NCI-H2107 treated with DMSO at 0.1 percent for 48 hours (cell line): ENCODE measurements at regions not wholly inside any gene's neighbourhood (a gene's known extent, or its start where the extent isn't known, plus 50 kb on each side); places are given as distances from the start of the nearest gene placed in this dataset.

Experiments used
- DNase-seq: peaks from one replicate; lab custom pipeline; 2025; ENCODE audit not compliant: unreplicated experiment; lab: John Stamatoyannopoulos, UW

DNA sequence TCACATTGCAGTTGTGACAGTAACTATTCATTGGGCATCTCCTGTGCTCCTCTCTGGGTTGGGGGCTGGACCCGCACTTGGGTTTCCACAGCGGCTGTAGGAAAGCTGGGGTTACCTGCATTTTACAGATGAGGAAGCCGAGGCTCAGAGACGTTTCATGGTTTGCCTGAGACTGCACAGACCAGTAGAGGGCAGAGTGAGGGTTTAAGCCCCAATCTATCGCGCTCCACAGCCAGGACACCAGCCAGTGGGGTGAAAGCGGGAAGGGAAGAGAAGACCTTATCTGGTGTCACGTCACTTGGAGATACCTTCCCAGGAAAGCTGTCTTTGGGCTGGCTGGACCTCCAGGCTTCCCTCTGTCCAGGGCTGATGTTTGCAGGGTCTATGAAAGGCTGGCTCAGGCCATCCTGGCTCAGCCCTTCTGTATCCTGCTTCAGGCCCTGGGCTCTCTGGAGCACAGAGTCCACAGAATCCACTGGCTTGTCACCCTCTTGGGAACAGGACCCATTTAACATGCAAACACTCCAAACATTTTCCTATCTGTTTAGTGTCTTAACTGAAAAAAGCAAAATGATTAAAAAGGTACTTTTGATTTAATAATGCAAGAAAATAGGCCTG is 167.7 kb downstream of the EMX2 start:
- no peak for DNase-seq

DNA sequence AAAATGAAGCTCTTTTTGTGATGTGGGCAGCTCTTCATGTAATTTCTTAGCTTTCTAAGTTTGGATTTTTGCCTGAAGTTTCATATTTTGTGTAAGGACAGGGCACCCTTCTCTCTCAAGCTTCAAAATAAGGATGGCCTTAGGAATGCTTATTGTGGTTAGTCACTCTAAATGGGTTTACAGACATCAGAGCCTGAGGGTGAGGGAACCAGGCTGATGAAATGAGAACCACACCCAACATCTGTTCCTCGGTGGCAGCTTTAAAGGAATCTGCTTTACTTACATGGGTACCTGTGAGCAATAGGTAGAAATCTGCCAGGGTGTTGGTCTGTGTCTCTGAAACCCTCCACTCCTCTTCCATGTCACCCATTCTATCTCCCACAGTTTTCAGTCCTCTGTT is 174.3 kb downstream of the EMX2 start:
- no peak for DNase-seq

DNA sequence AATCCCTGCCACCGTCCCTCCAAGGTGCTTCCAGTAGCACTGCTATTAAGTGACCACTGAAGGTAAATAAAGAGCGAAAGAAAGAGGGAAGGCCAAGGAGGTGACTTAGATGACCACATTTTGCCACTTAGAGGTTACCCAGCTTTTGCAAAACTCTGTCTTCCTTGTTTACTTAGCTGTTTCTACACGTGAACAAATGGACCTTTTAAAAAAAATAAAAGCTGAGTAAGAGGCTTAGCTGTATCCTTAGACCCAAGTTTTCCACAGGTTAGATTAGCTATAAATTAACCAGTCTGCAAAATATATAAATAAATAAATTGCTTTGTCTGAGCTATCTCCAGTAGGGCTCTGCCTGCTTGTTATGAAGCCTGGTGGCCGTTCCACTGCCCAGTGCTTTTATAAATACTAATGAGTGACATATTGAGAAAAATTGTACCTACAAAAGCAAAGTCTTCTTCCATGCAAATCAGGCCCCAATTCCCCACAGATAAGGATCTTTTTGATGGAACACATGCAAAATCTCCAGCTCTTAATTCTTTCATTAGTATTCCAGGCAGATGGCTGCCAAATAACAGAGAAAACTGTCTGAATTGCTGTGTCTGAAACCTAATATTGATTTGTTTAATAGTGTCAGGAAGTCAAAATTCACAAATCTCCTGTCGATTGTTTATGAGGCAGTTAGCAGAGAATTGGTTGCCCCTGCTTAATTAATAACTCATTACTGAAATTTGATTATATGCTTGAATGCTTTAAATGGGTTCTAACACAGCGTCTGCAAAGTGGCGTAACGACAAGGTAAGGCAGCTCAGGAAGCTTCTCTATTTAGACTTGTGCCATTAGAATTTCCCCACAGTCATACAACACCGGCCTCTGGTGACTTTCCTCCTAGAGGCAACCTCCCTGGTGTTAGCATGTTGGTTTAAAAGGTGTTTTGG is 176.7 kb downstream of the EMX2 start:
- DNase-seq = no peak

DNA sequence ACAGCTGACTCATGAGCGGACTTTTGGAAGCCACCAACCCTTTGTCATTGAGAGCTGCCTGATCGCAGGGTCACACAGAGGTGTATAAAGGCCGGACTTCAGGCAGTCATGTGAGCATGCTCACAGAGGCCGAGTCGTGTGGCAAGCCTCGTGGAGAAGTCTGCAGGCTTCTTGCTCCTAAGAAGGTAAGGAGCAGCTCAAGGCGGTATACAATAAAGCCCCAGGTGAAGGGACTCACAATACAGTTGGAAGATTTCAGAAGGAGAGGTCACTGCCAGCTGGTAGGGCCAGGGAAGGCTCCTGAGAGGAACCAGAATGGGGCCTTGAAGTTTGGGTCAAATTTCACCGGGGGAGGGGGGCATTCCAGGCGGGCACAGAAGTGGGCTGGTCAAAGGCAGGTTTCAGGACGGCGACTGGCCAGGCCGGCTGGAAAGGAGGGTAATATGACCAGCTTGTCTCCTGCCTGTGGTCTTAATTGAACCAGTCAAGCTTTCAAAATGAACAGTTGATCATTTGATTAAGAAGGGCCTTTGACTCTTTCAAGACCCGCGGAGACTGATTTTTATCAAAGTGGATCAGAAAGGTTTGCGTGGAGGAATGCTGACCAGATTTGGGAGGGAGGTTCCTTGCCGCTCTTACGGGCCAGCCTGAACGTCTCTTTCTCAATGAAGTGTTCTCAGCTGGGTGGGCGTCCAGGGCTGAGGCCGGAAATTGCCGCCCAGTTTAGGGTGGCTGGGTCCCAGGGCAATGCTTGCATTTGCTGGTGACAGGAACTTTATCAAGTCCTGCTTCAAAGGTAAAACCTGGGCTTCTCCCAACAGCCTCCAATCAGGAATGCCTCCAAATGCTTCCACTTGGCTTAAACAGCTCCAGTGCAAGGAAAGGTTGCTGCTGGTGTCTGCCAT is 178.6 kb downstream of the EMX2 start:
- no peak for DNase-seq

DNA sequence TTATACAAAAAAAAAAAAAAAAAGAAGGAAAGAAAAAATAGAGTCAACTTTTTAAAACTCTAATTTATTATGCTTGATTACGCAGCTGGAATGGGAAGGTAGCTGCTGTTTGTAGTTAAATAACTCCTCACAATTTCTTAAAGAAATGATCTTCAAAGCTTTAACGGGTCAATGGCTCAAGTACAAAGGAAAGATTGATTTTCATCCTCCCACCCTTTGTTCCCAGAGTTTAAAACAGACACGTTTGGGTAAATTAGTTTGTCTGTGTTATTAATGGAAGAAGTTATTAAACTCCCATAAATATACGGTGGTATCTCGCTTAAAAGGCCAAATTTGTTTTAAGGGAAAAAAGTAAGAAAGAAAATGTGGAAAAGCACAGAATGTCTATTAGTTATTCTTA is 179.3 kb downstream of the EMX2 start:
- no peak for DNase-seq

DNA sequence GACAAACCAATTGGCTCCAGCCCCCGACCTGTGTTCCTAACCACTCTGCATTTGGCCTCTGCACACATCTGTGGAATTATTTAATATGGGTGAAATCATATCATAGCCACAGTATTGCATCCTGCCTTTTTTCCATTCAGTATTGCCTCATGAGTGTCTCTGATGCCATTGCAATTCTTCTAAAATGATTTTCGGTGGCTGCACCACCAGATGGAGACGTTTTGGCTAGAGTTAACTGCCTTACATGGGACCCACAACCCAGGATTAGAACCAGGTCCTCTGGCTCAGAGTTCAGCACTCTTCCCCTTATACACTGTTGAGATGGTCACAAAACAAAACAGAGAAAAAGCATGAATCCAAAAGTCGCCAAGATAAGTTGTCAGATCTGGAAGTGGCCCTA is 180.8 kb downstream of the EMX2 start:
- no peak for DNase-seq

DNA sequence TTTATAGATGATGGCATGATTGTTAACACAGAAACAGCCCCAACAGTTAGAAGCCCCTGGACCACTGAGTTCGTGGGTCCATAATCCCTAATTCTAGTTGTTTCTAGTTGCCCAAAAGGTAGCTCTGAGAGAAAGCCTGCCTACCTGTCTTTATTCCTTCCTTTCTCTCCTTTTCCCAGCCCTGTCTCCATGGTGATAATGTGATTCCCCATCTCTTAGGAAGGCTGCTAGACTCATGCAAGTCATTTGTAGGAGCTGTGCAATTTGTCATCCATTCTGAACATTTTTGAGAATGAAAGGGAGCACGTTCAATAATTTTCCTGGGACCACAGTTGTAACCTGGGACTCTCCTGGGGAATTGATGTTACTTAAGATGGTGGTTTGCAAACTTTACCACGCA is 183.4 kb downstream of the EMX2 start:
- DNase-seq = no peak

DNA sequence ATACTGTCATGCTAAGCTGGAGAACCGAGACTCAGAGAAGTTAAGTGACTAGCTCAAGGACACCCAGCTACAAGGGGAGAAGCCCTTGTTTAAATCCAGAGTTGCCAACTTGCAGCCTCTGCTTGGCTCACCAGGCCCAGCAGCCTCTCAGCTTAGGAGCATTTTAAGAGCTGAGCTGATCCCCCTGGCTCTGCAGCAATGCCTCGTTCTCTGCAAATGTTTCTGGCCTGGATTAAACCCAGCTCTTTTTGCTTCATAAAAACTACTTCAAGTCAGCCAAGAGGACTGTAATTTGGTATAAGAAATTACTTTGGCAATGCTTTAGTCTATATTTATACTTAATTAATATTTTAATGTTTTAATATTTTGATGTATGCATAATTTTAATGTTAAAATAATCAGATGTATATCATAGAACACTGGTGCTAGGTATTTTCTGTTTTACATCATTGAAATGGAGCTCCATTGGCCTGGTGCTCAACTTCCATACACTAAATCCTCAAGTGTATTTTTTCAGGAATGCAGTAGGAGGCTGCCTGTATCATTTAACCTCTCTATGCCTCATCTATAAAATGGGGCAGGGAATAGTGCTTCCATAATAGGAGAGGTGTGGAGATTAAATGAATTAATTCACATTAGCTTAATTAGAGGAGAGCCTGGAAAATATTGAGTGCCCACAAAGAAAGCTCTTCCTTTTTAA is 184.2 kb downstream of the EMX2 start:
- DNase-seq = no peak

DNA sequence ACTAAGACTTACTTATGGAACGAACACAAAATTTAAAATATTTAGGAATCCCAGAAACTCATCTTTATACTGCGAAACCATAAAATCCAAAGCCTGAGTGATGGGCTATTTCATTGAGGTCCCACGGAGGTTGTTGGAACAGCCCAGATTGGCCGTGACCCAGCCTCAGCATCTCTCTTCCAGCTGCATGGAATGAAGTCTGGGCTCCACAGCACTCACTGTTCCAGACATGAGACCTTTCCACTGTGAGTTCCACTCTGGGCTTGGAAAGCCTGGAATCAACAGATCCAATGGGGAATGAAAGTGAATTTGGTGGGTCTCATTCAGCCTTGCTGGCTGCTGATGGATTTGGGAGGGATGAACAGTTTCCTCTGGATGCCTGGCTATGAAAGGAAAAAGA is 184.9 kb downstream of the EMX2 start:
- no peak for DNase-seq

DNA sequence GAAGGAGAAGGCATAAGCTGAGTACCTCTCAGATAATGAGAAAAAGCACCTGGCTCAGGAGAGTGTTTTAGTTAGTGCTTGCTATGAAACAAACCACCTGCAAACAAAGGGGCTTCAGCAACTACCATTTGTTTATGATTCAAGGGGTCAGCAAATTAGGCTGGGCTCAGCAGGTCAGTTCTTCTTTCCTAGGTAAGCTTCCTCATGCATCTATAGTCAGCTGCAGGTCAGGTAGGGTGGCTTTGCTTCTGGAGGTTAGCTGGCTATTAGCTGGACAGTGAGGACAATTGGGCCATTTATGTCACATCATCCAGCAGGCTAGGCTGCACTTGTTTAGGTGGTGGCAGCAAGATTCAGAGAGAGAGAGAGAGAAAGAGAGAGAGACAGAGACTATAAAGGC is 185.5 kb downstream of the EMX2 start:
- DNase-seq = no peak

DNA sequence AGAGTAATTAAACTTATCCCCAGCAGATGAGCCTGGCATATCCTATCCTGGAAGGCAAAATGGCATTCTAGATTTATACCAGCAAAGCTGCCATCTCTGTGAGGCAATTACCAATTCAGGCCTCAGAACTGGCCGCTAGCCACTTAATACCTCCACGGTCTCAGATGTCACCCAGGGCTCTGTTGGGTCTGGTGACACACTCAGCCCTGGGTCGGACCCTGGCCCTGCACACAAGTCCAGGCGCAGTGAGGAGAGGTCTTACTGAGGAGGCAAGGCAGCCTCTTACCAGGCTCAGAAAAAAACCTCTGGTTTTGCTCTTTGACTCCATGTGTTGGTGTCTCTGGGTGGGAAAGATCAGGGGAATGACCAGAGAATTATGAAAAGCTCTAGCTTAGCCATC is 186.6 kb downstream of the EMX2 start:
- no peak for DNase-seq

DNA sequence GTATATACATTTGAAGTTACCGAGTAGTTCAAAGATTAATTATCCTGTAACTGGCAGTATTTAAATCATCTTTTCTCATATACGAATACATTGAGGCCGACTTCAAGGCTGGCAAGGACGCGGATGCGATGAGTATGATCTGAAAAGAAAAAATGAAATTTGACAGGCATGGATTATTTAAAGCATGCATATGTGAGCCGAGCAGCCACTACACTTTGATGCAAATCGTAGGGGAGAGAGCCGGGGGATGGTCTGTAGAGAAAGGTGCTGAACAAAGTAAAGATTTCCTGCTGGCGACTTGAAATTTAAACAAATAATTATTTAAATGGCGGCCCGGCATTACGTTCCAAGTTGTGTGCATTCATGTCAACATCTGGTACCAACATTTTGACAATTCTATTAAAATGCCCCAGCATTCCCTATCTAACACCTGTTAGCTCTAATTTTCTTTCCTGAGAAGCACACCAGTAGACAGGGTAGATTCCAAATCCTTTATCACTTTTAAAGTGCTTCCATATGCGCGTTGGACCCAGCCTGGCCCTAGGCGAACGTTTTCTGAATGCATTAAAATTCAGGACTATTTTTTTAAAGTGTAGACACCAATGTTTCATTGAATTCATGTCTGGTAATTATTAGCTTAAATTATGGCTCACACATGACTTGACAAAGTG is 188.7 kb downstream of the EMX2 start:
- no peak for DNase-seq

DNA sequence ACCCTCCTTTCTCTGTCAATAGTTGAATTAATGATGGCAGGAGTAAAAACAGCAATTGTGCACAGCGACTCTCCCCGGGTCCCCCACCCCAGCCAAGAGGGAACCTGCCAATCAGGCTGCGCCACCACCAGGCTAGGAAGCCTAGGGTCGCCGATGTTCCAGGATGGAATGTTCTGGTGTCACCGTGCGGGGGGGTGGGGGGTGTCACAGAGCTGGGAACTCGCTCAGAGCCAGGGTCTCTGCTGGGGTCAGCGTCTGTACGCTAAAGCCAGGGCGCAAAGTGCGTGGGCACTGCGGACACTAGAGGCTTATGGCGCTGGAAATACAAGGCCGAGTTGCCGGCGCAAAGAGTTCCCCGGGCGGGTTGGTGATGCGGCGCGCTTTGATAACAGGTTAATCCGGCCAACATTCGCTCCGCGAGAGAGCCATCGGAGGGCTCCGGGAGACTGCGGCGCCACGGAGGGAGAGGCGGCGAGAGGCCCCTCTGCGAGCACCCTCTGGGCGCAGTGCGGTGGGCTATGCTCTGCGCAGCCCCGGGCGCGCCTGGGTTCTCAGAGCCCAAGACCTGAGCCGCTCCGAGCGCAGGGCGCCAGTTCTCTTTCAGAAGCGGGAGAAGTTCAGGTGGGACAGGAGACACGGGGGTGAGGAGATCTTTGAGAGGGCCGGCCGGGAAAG is 192.3 kb downstream of the EMX2 start:
- no peak for DNase-seq

DNA sequence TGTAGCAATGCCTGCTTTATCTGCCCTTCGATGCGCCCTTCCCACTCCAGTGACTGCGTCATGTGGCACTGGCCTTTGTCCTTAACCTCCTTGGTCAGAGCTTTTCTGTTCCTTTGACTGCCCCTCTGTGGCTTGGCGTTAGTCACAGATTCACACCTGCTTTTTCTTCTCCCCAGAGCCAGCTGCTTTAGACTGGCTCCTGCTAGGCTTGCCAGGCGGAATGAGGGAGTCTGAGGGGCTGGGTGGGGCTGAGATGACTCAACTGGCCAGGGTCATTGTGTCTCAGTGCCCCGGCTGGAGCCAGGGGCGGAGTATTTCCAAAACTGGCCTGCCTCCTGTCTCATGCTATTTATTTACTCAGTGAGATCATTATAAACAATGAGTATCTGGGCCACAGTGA is 194.1 kb downstream of the EMX2 start:
- DNase-seq = no peak

DNA sequence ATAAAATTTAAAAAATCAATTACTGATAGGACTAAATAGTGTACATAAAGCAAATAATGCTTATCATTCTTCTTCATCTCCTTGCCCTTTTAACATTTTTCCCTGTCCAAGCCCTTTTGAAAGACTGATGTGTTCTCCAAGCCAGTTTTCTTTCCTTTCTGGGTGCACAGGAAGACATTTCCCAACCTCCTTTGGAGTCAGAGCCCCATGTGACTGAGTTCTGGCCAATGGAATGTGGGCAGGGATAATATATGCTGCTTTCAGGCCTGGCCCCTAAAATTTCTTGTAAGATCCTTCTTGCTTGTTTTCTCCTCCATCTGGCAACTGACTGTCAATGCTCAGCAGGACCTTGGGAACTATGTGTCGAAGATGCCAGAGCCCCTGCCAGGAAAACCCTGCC is 197.5 kb downstream of the EMX2 start:
- no peak for DNase-seq

DNA sequence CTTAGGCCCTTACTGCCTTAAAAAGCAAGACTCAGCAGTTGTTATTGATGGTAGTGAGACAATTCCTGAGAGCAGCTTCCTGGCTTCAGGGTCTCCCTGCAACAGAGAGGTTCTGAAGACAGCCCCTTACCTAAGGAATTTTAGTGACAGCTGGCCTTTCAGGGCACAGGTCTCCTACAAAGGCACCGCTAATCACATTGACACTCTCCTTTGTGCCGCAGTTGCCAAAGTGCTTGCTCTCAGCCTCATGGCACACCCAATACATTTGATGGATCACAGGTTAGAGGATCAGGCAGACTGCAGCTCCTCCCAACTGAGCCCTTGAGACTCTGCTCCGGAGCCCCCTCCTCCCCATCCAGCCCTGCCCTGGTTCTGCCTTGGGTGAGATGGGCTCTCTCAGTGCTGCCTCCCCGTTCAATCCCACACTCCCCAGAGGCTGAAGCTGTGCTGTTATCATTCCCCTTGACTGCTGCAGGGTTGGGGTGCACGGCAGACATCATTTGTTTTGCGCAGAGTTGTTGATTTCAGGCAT is 198.2 kb downstream of the EMX2 start:
- DNase-seq = no peak

DNA sequence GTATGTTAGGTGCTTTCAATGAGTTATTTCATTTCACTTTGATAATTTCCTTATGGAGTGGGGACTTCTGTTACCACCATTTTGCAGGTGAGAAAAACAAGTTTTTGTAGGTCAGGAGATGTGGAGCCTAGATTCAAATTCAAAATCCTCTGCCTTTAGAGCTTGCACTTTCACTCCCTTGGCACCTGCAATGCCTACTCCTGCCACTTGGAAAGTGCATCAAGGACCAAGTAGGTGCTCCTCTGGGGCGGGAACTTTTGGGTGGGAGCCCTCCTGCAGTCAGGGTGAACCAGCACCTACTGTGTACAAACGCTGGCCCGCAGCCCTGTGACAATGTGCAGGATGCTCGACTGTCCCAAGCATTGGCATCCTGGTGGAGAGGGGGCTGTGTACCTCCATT is 199.0 kb downstream of the EMX2 start:
- no peak for DNase-seq

DNA sequence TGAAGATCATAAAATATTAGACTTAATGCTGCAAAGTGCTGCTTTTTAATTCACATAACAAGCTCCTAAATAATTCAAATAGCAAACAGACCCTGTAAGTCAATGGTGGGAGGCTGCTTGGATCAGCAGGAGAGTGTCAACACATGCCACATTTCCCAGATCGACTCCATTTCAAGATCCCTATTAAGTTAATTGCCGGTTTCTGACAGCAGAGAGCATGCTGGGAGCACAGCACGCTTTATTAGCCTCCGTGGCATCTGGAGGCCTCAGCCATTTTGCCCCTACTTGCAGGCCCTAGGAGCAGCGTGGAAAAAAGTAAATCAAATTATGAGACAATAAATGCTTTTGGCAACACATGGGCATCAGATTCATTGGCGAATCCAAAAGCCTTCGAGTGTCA is 201.0 kb downstream of the EMX2 start:
- DNase-seq = no peak

DNA sequence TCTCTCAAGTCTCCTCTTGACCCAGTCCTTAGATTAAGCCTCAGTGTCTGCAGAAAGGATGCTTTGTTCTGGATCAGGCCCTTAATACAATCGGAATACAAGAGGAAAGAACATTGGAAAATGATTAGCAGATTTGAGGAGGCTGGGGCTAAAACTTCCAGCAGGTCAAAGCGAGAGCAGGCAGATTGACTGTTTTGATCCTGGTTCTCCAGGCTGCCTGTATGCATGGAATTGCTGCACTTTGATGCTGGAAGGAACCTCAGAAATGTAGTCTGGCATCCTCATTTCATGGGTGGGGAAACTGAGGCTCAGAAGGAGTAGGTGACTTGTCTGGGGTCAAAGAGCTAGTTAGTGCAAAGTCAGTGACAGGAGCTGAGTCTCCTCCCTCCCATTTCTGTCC is 202.8 kb downstream of the EMX2 start:
- no peak for DNase-seq
